ENCODE measurements at regions not wholly inside any gene's neighbourhood (a gene's known extent, or its start where the extent isn't known, plus 50 kb on each side); places are given as distances from the start of the nearest gene placed in this dataset.

GRCh38 chr13:107842562-107843180 is 372.7 kb downstream of the LIG4 start:
- Mint-ChIP-seq H3K4me3 (ENCODE audit: unreplicated experiment) (no peak overlapping the region), H3K36me3 (ENCODE audit: low read depth) (no peaks in the 10 kb centered on the region), H3K27ac (ENCODE audit: unreplicated experiment) (peak overlapping the region; percentile 49), H3K4me1 (ENCODE audit: low read depth) (peaks cover 4% of the 10 kb centered on the region), H3K9me3 (ENCODE audit: low read depth) (no peaks in the 10 kb centered on the region), H3K27me3 (ENCODE audit: low read depth) (no peaks in the 10 kb centered on the region)
- TF ChIP-seq, protein P1, sequence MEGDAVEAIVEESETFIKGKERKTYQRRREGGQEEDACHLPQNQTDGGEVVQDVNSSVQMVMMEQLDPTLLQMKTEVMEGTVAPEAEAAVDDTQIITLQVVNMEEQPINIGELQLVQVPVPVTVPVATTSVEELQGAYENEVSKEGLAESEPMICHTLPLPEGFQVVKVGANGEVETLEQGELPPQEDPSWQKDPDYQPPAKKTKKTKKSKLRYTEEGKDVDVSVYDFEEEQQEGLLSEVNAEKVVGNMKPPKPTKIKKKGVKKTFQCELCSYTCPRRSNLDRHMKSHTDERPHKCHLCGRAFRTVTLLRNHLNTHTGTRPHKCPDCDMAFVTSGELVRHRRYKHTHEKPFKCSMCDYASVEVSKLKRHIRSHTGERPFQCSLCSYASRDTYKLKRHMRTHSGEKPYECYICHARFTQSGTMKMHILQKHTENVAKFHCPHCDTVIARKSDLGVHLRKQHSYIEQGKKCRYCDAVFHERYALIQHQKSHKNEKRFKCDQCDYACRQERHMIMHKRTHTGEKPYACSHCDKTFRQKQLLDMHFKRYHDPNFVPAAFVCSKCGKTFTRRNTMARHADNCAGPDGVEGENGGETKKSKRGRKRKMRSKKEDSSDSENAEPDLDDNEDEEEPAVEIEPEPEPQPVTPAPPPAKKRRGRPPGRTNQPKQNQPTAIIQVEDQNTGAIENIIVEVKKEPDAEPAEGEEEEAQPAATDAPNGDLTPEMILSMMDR (IDR thresholded peaks at IDR 0.05): no peak
- DNase-seq (ENCODE audit: low spot score): no peak

- H3K27ac Mint-ChIP-seq (ENCODE audit: unreplicated experiment): no peak overlapping the region
- H3K9me3 Mint-ChIP-seq (ENCODE audit: low read depth): no peaks in the 10 kb centered on the region
- H3K4me1 Mint-ChIP-seq (ENCODE audit: low read depth): peaks cover 15% of the 10 kb centered on the region
- no peaks in the 10 kb centered on the region for H3K27me3 Mint-ChIP-seq (ENCODE audit: low read depth)
- no peak overlapping the region for H3K4me3 Mint-ChIP-seq (ENCODE audit: unreplicated experiment)
- DNase-seq (ENCODE audit: low spot score): no peak
- TF ChIP-seq, protein P1 (IDR thresholded peaks at IDR 0.05): no peak
- no peaks in the 10 kb centered on the region for H3K36me3 Mint-ChIP-seq (ENCODE audit: low read depth)
Measured at GRCh38 chr13:107838588-107839161, 376.7 kb downstream of the LIG4 start.

GRCh38 chr13:107836685-107837084 is 378.7 kb downstream of the LIG4 start:
- Mint-ChIP-seq H3K4me1 (ENCODE audit: low read depth) (peaks cover 11% of the 10 kb centered on the region), H3K27me3 (ENCODE audit: low read depth) (no peaks in the 10 kb centered on the region), H3K9me3 (ENCODE audit: low read depth) (no peaks in the 10 kb centered on the region), H3K4me3 (ENCODE audit: unreplicated experiment) (no peak overlapping the region), H3K27ac (ENCODE audit: unreplicated experiment) (no peak overlapping the region), H3K36me3 (ENCODE audit: low read depth) (no peaks in the 10 kb centered on the region)
- TF ChIP-seq, protein P1 (IDR thresholded peaks at IDR 0.05): no peak
- no peak for DNase-seq (ENCODE audit: low spot score)

DNA sequence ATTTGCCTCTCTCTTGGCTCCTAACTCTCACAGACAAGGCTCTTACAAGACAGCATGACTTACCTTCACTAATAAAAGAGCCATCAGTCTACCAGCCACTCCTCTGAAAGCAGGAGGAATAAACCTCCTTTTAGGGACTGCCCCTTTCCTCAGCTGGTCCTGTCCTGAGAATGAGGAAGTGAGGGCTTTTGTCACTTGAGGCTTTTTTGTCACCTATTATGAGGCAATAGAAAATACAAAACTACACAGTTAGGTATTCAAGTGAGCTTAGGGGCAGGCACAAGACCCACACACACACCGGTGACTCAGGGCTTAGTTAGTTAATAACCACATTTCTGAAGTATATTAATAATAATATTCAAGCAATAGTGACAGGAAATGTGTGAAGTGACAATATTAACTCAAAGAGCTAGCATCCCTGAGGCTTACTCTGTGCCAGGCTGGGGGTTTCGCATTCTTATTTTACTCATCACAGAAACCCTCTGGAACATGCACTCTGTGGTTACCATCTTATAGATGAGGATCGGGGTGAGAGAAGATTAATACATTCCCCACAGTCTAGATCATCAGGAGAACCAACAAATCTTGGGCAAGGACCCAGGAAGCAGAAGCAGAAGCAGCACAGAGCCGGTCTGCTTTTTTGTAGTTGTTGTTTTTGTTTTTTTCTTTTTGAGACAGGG is 379.9 kb downstream of the LIG4 start:
- peak overlapping the region; percentile 65 for H3K27ac Mint-ChIP-seq (ENCODE audit: unreplicated experiment)
- no peak overlapping the region for H3K4me3 Mint-ChIP-seq (ENCODE audit: unreplicated experiment)
- H3K9me3 Mint-ChIP-seq (ENCODE audit: low read depth): no peaks in the 10 kb centered on the region
- TF ChIP-seq, protein P1 (IDR thresholded peaks at IDR 0.05): no peak
- no peaks in the 10 kb centered on the region for H3K27me3 Mint-ChIP-seq (ENCODE audit: low read depth)
- no peaks in the 10 kb centered on the region for H3K36me3 Mint-ChIP-seq (ENCODE audit: low read depth)
- DNase-seq (ENCODE audit: low spot score): no peak
- peaks cover 11% of the 10 kb centered on the region for H3K4me1 Mint-ChIP-seq (ENCODE audit: low read depth)

DNA sequence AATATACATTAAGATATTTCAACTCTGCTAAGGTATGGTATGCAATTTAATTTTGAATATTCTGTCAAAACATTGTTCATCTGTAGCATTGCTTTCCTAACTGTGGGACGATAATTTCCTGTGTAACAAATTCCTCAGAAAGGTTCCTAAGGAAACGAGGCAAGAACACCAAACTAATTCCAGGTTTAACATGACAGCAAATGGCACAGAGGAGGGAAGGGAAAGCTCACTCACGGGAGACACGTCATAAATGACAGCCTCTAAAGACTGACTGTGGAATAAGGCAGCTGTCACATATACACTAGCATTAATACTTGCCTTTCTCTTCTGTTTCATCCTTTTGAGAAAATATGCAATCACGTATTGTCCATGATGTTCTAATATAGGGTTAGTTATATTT is 380.6 kb downstream of the LIG4 start:
- H3K4me1 Mint-ChIP-seq (ENCODE audit: low read depth): peaks cover 11% of the 10 kb centered on the region
- TF ChIP-seq, protein P1 (IDR thresholded peaks at IDR 0.05): no peak
- no peak overlapping the region for H3K4me3 Mint-ChIP-seq (ENCODE audit: unreplicated experiment)
- no peak for DNase-seq (ENCODE audit: low spot score)
- no peak overlapping the region for H3K27ac Mint-ChIP-seq (ENCODE audit: unreplicated experiment)
- no peaks in the 10 kb centered on the region for H3K36me3 Mint-ChIP-seq (ENCODE audit: low read depth)
- H3K9me3 Mint-ChIP-seq (ENCODE audit: low read depth): no peaks in the 10 kb centered on the region
- no peaks in the 10 kb centered on the region for H3K27me3 Mint-ChIP-seq (ENCODE audit: low read depth)

Measured in chondrocyte (in vitro differentiated cells).